IMR-90 (cell line): ENCODE measurements at regions not wholly inside any gene's neighbourhood (a gene's known extent, or its start where the extent isn't known, plus 50 kb on each side); places are given as distances from the start of the nearest gene placed in this dataset.

Experiments used
- ATAC-seq: fragments of 200-7000 bp; cut with Tn5 transposase; 2 replicates; pipeline ENCODE4 v1.9.1; 2020; ENCODE audit warnings: low read depth, mild to moderate bottlenecking, moderate library complexity
- BruUV-seq: library from RNA; stranded (reverse); fragments of 400-500 nt; replicated peaks from 2 replicates; lab custom pipeline; 2021; lab: Mats Ljungman, UMichigan
- CTCF ChIA-PET: fragments of 300-600 bp; formaldehyde crosslinking; extraction: SDS; loops from one replicate; lab custom pipeline; 2021; ENCODE audit warnings: antibody characterized with exemption; lab: Yijun Ruan, JAX
- POLR2A ChIA-PET: fragments of 300-600 bp; sonication (Branson Sonifier 250); formaldehyde crosslinking; loops from one replicate; lab custom pipeline; 2022; ENCODE audit warnings: antibody characterized with exemption; ENCODE audit not compliant: unreplicated experiment; lab: Charles Lee
- DNase-seq: peaks from one replicate; pipeline ENCODE4 v3.0.0; 2013
- H2AFZ ChIP-seq: replicated peaks from 2 replicates; pipeline ENCODE3; 2013; ENCODE audit warnings: low read length, mild to moderate bottlenecking; ENCODE audit not compliant: poor library complexity
- H2AK5ac ChIP-seq: 2 replicates; pipeline ENCODE4 v1.6.1; 2013; ENCODE audit warnings: low read depth, low read length, inconsistent platforms
- H2AK9ac ChIP-seq: replicated peaks from 2 replicates; pipeline ENCODE3; 2013; ENCODE audit warnings: mild to moderate bottlenecking, low read depth, low read length, moderate library complexity; ENCODE audit not compliant: poor library complexity
- H2BK120ac ChIP-seq: 2 replicates; pipeline ENCODE4 v1.6.1; 2013; ENCODE audit warnings: low read depth, low read length, inconsistent platforms
- H2BK15ac ChIP-seq: 3 replicates; pipeline ENCODE4 v1.6.1; 2013; ENCODE audit warnings: low read depth, low read length, inconsistent platforms
- H2BK20ac ChIP-seq: 2 replicates; pipeline ENCODE4 v1.6.1; 2013; ENCODE audit warnings: low read depth, mild to moderate bottlenecking, inconsistent platforms, low read length, moderate library complexity
- H2BK5ac ChIP-seq: 2 replicates; pipeline ENCODE4 v1.6.1; 2013; ENCODE audit warnings: mild to moderate bottlenecking, low read depth, low read length, inconsistent platforms; ENCODE audit not compliant: poor library complexity, severe bottlenecking
- H3K14ac ChIP-seq: replicated peaks from 2 replicates; pipeline ENCODE4 v1.6.1; 2013; ENCODE audit warnings: low read depth, low read length, inconsistent platforms
- H3K18ac ChIP-seq: 2 replicates; pipeline ENCODE4 v1.6.1; 2013; ENCODE audit warnings: low read depth, low read length, control low read depth
- H3K23ac ChIP-seq: 2 replicates; pipeline ENCODE4 v1.6.1; 2013; ENCODE audit warnings: low read depth, low read length, inconsistent platforms
- H3K27ac ChIP-seq: 2 replicates; pipeline ENCODE4 v1.5.1; 2013; ENCODE audit warnings: mild to moderate bottlenecking, control low read depth, low read length; ENCODE audit not compliant: insufficient read depth
- H3K27me3 ChIP-seq: 2 replicates; pipeline ENCODE4 v1.6.1; 2013; ENCODE audit warnings: low read length; ENCODE audit not compliant: control insufficient read depth, insufficient read depth
- H3K36me3 ChIP-seq: 2 replicates; pipeline ENCODE4 v1.6.1; 2013; ENCODE audit warnings: low read length, mixed read lengths; ENCODE audit not compliant: control insufficient read depth, insufficient read depth
- H3K4ac ChIP-seq: 2 replicates; pipeline ENCODE4 v1.6.1; 2013; ENCODE audit warnings: low read depth, low read length, inconsistent platforms
- H3K4me1 ChIP-seq: 2 replicates; pipeline ENCODE4 v1.6.1; 2013; ENCODE audit warnings: low read length, mixed read lengths; ENCODE audit not compliant: control insufficient read depth, insufficient read depth
- H3K4me2 ChIP-seq: 2 replicates; pipeline ENCODE4 v1.6.1; 2013; ENCODE audit warnings: low read depth, mild to moderate bottlenecking, control low read depth, low read length, moderate library complexity
- H3K4me3 ChIP-seq: 2 replicates; pipeline ENCODE4 v1.5.1; 2013; ENCODE audit warnings: low read depth, mild to moderate bottlenecking, control low read depth, low read length, moderate library complexity; ENCODE audit not compliant: insufficient read depth
- H3K56ac ChIP-seq: 2 replicates; pipeline ENCODE4 v1.6.1; 2013; ENCODE audit warnings: low read length, inconsistent platforms; ENCODE audit not compliant: insufficient read depth; ENCODE audit errors: extremely low read depth
- H3K79me1 ChIP-seq, 2 experiments: 2 replicates each; pipeline ENCODE4 v1.6.1; 2013; ENCODE audit warnings: low read length in 2 of 2, inconsistent platforms in 1 of 2, low read depth in 1 of 2
- H3K9ac ChIP-seq: 2 replicates; pipeline ENCODE4 v1.6.1; 2013; ENCODE audit warnings: low read depth, low read length, control low read depth
- H3K9me1 ChIP-seq: 2 replicates; pipeline ENCODE4 v1.6.1; 2013; ENCODE audit warnings: low read length, inconsistent platforms; ENCODE audit not compliant: insufficient read depth
- H3K9me3 ChIP-seq: 2 replicates; pipeline ENCODE4 v1.6.1; 2013; ENCODE audit warnings: low read length; ENCODE audit not compliant: control insufficient read depth, insufficient read depth
- H4K20me1 ChIP-seq: 2 replicates; pipeline ENCODE4 v1.6.1; 2013; ENCODE audit warnings: low read length, inconsistent platforms; ENCODE audit not compliant: insufficient read depth
- H4K5ac ChIP-seq: 2 replicates; pipeline ENCODE4 v1.6.1; 2013; ENCODE audit warnings: mild to moderate bottlenecking, low read depth, low read length, control low read depth
- H4K8ac ChIP-seq, 2 experiments: 2 replicates each; pipeline ENCODE4 v1.6.1; 2013; ENCODE audit warnings: low read depth in 2 of 2, low read length in 2 of 2, control low read depth in 1 of 2, inconsistent platforms in 1 of 2
- H4K91ac ChIP-seq: 2 replicates; pipeline ENCODE4 v1.6.1; 2013; ENCODE audit warnings: low read depth, low read length, inconsistent platforms; ENCODE audit not compliant: insufficient read depth
- BHLHE40 ChIP-seq: fragments of 150-350 bp; IDR thresholded peaks from 2 replicates; pipeline ENCODE4 v1.6.1; 2016; ENCODE audit warnings: mild to moderate bottlenecking, low read depth, low read length
- CHD1 ChIP-seq: IDR thresholded peaks from 2 replicates; pipeline ENCODE4 v1.6.1; 2012; ENCODE audit warnings: low read depth, low read length, improper control_type of control experiment
- FOS ChIP-seq: fragments of 150-350 bp; IDR thresholded peaks from 2 replicates; pipeline ENCODE4 v1.6.1; 2016; ENCODE audit warnings: low read depth, low read length
- MAFK ChIP-seq: IDR thresholded peaks from 2 replicates; pipeline ENCODE4 v1.6.1; 2012; ENCODE audit warnings: low read depth, low read length, improper control_type of control experiment
- MAZ ChIP-seq: IDR thresholded peaks from 2 replicates; pipeline ENCODE4 v1.6.1; 2012; ENCODE audit warnings: low read depth, mild to moderate bottlenecking, low read length, improper control_type of control experiment, moderate library complexity, borderline replicate concordance
- MXI1 ChIP-seq: IDR thresholded peaks from 2 replicates; pipeline ENCODE4 v1.6.1; 2012; ENCODE audit warnings: low read depth, mild to moderate bottlenecking, low read length, moderate library complexity, borderline replicate concordance
- POLR2A ChIP-seq: IDR thresholded peaks from 2 replicates; pipeline ENCODE4 v1.6.1; 2012; ENCODE audit warnings: mild to moderate bottlenecking, low read depth, low read length
- RAD21 ChIP-seq: IDR thresholded peaks from 2 replicates; pipeline ENCODE4 v1.6.1; 2012; ENCODE audit warnings: low read length, improper control_type of control experiment
- RCOR1 ChIP-seq: IDR thresholded peaks from 2 replicates; pipeline ENCODE4 v1.6.1; 2012; ENCODE audit warnings: mild to moderate bottlenecking, low read length, improper control_type of control experiment; ENCODE audit not compliant: insufficient replicate concordance
- RFX5 ChIP-seq: IDR thresholded peaks from 2 replicates; pipeline ENCODE4 v1.8.0; 2012; ENCODE audit warnings: low read depth, mild to moderate bottlenecking, low read length, moderate library complexity
- SMC3 ChIP-seq: fragments of 150-350 bp; IDR thresholded peaks from 2 replicates; pipeline ENCODE4 v1.6.1; 2016; ENCODE audit warnings: low read depth, mild to moderate bottlenecking, antibody characterized with exemption, low read length, moderate library complexity
- WGBS, 2 experiments: methylation state at CpG; one replicate each; pipeline versions ENCODE4 v1.1.5 to v1.1.7; 2013; ENCODE audit warnings: missing lambda C conversion rate in 2 of 2; ENCODE audit not compliant: insufficient read length in 1 of 2; ENCODE audit errors: extremely low coverage in 2 of 2; 5-methylcytosine and 5-hydroxymethylcytosine counted together
- dilution Hi-C: fragments of 300-500 bp; cut with HindIII; formaldehyde crosslinking; loops from one replicate; pipeline ENCODE4 v1.14.3; 2018; ENCODE audit warnings: low sequenced_read_pairs; ENCODE audit not compliant: unreplicated experiment
- in situ Hi-C: fragments of 300-500 bp; cut with MboI; formaldehyde crosslinking; loops from 3 replicates; pipeline ENCODE4 v1.14.3; 2019; ENCODE audit warnings: low sequenced_read_pairs, inconsistent platforms, mixed read lengths
- intact Hi-C: fragments of 100-400 bp; cut with micrococcal nuclease; formaldehyde crosslinking; loops from 2 replicates; pipeline ENCODE4 v1.10.0; 2022
- TF ChIP-seq, protein P1 (sequence below): fragments of 150-350 bp; IDR thresholded peaks from 2 replicates; pipeline ENCODE4 v1.6.1; 2016; ENCODE audit warnings: low read depth, mild to moderate bottlenecking, low read length, moderate library complexity, borderline replicate concordance
- TF ChIP-seq, protein P2 (sequence below): fragments of 150-350 bp; IDR thresholded peaks from 2 replicates; pipeline ENCODE4 v1.6.1; 2017; ENCODE audit warnings: mild to moderate bottlenecking, antibody characterized with exemption, low read length, low read depth
- TF ChIP-seq, protein P3 (sequence below): conservative IDR thresholded peaks from 2 replicates; pipeline ENCODE4 v1.5.1; 2012; ENCODE audit warnings: mild to moderate bottlenecking, low read depth, low read length, improper control_type of control experiment

DNA sequence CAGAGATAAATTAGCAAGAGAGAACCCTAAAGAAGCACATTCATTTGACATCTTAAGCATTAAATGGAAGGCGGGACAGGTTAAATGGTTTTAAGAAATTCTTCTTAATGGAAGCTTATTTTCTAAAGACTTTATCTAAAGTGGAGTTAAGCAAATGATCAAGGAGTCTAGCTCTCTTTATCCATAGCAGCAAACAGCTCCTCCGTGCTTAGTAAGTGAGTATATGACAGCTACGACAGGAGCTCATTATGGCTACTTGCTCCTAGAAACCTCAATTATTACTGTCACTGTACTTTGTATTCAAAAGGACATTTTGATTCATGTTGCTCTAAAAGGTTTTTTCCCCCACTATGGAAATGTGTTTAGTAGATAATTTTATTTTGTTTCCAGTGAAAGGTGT, 444.9 kb downstream of the TMX3 start:
- dilution Hi-C loops (no loop called here), intact Hi-C loops (no loop called here), in situ Hi-C loops (no loop called here)
- Histone ChIP-seq H3K4me3 (no peak overlapping the region), H4K8ac (no peak overlapping the region), H3K9ac (no peak overlapping the region), H3K18ac (no peak overlapping the region), H2AFZ (no peak overlapping the region), H3K9me3 (no peaks in the 10 kb centered on the region), H3K36me3 (no peaks in the 10 kb centered on the region), H2AK5ac (no peak overlapping the region), H3K56ac (no peak overlapping the region), H3K27me3 (no peaks in the 10 kb centered on the region), H3K27ac (no peak overlapping the region), H3K4me2 (no peak overlapping the region), H3K9me1 (no peaks in the 10 kb centered on the region), H3K23ac (no peak overlapping the region), H3K14ac (no peak overlapping the region), H4K20me1 (no peaks in the 10 kb centered on the region), H3K4ac (no peak overlapping the region), H4K91ac (no peak overlapping the region), H2BK5ac (no peak overlapping the region), H2BK20ac (no peak overlapping the region), H3K79me1 (no peaks in the 10 kb centered on the region), H2BK120ac (no peak overlapping the region), H2AK9ac (no peak overlapping the region), H2BK15ac (no peak overlapping the region), H3K4me1 (no peaks in the 10 kb centered on the region; the same call in 1 of the 2 replicates), H4K5ac (no peak overlapping the region)
- no TSS peak for BruUV-seq
- CTCF ChIA-PET = no interaction called here
- DNase-seq = no peak
- POLR2A ChIA-PET = no interaction called here
- WGBS, 2 experiments = no CpG with 5 or more reads among the region's 3 CpGs
- no peak for ATAC-seq
- TF ChIP-seq, protein P1, sequence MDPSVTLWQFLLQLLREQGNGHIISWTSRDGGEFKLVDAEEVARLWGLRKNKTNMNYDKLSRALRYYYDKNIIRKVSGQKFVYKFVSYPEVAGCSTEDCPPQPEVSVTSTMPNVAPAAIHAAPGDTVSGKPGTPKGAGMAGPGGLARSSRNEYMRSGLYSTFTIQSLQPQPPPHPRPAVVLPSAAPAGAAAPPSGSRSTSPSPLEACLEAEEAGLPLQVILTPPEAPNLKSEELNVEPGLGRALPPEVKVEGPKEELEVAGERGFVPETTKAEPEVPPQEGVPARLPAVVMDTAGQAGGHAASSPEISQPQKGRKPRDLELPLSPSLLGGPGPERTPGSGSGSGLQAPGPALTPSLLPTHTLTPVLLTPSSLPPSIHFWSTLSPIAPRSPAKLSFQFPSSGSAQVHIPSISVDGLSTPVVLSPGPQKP = no peak
- TF ChIP-seq, protein P2, sequence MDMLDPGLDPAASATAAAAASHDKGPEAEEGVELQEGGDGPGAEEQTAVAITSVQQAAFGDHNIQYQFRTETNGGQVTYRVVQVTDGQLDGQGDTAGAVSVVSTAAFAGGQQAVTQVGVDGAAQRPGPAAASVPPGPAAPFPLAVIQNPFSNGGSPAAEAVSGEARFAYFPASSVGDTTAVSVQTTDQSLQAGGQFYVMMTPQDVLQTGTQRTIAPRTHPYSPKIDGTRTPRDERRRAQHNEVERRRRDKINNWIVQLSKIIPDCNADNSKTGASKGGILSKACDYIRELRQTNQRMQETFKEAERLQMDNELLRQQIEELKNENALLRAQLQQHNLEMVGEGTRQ = no peak
- TF ChIP-seq, protein P3, sequence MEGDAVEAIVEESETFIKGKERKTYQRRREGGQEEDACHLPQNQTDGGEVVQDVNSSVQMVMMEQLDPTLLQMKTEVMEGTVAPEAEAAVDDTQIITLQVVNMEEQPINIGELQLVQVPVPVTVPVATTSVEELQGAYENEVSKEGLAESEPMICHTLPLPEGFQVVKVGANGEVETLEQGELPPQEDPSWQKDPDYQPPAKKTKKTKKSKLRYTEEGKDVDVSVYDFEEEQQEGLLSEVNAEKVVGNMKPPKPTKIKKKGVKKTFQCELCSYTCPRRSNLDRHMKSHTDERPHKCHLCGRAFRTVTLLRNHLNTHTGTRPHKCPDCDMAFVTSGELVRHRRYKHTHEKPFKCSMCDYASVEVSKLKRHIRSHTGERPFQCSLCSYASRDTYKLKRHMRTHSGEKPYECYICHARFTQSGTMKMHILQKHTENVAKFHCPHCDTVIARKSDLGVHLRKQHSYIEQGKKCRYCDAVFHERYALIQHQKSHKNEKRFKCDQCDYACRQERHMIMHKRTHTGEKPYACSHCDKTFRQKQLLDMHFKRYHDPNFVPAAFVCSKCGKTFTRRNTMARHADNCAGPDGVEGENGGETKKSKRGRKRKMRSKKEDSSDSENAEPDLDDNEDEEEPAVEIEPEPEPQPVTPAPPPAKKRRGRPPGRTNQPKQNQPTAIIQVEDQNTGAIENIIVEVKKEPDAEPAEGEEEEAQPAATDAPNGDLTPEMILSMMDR = no peak
- TF ChIP-seq RCOR1 (no peak), RAD21 (no peak), RFX5 (no peak), CHD1 (no peak), SMC3 (no peak), MXI1 (no peak), MAZ (no peak), BHLHE40 (no peak), POLR2A (no peak), FOS (no peak), MAFK (no peak)
